ENCODE measurements at regions not wholly inside any gene's neighbourhood (a gene's known extent, or its start where the extent isn't known, plus 50 kb on each side); places are given as distances from the start of the nearest gene placed in this dataset.

DNA sequence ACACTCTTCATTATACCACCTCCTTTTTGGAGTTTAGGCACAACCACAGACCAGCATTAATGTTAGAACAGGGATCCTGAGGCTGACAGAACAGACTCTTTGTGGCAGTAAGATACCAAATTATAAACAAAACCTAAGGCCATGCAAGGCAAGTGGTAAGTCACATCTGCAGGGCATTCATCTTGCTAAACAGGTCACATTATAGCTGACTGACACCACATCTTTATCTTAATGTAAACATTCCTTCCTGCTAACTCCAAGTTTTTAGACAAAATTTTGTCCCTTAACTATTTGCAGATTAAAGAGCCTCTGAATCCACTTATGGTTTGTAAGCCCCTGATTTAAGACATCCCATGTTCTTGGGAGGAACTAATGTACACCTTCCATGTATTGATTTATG lies 500.6 kb downstream of the PYDC2 start:
- TF ChIP-seq, protein P1, sequence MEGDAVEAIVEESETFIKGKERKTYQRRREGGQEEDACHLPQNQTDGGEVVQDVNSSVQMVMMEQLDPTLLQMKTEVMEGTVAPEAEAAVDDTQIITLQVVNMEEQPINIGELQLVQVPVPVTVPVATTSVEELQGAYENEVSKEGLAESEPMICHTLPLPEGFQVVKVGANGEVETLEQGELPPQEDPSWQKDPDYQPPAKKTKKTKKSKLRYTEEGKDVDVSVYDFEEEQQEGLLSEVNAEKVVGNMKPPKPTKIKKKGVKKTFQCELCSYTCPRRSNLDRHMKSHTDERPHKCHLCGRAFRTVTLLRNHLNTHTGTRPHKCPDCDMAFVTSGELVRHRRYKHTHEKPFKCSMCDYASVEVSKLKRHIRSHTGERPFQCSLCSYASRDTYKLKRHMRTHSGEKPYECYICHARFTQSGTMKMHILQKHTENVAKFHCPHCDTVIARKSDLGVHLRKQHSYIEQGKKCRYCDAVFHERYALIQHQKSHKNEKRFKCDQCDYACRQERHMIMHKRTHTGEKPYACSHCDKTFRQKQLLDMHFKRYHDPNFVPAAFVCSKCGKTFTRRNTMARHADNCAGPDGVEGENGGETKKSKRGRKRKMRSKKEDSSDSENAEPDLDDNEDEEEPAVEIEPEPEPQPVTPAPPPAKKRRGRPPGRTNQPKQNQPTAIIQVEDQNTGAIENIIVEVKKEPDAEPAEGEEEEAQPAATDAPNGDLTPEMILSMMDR (IDR thresholded peaks at IDR 0.05; ENCODE audit: low read depth, low read length, poor library complexity, severe bottlenecking), result no peak
- no peak for TF ChIP-seq EZH2phosphoT487 (IDR thresholded peaks at IDR 0.05; ENCODE audit: borderline replicate concordance, low read length)

Data from DOHH2 (cell line).